Eye (tissue), 1 donor: ENCODE measurements at regions not wholly inside any gene's neighbourhood (a gene's known extent, or its start where the extent isn't known, plus 50 kb on each side); places are given as distances from the start of the nearest gene placed in this dataset.
A peak's percentile ranks its signal among the peaks of the same experiment; 100 is the strongest.
"Not testable (repeated sequence)": the region's sequence is repeated elsewhere in the genome, so short reads cannot be mapped to it uniquely, and the experiment has no call there.

Experiments used
- DNase-seq: peaks from one replicate; pipeline ENCODE4 v3.0.0-alpha.2; 2015

- DNase-seq, result no peak
These were observed 51.5 kb downstream of the CRPPA start for GRCh38 chr7:16369855-16370254.

- DNase-seq, result not testable (repeated sequence)
These were observed 52.0 kb downstream of the CRPPA start for GRCh38 chr7:16369309-16369708.

- DNase-seq, result no peak
These were observed 52.5 kb downstream of the CRPPA start for GRCh38 chr7:16368885-16369284.

GRCh38 chr7:16367115-16367514, 54.2 kb downstream of the CRPPA start:
- DNase-seq, result no peak

- no peak for DNase-seq
These were observed 55.4 kb downstream of the CRPPA start for GRCh38 chr7:16365952-16366351.

GRCh38 chr7:16365177-16365576, 56.2 kb downstream of the CRPPA start:
- DNase-seq, result no peak

GRCh38 chr7:16359216-16359615, 62.1 kb downstream of the CRPPA start:
- DNase-seq, result no peak

GRCh38 chr7:16357921-16358320, 63.4 kb downstream of the CRPPA start:
- DNase-seq, result no peak

GRCh38 chr7:16357474-16357873, 63.9 kb downstream of the CRPPA start:
- no peak for DNase-seq

GRCh38 chr7:16356301-16356958, 64.9 kb downstream of the CRPPA start:
- DNase-seq, result peak; percentile 22

- DNase-seq, result no peak
These were observed 66.8 kb downstream of the CRPPA start for GRCh38 chr7:16354573-16354972.

- no peak for DNase-seq
These were observed 68.1 kb downstream of the CRPPA start for GRCh38 chr7:16353226-16353625.

GRCh38 chr7:16350634-16351033, 70.7 kb downstream of the CRPPA start:
- no peak for DNase-seq

- peak; percentile 10 for DNase-seq
These were observed 73.1 kb downstream of the CRPPA start for GRCh38 chr7:16348251-16348650.

GRCh38 chr7:16347827-16348192, 73.5 kb downstream of the CRPPA start:
- DNase-seq, result no peak

- no peak for DNase-seq
These were observed 74.1 kb downstream of the CRPPA start for GRCh38 chr7:16347066-16347826.

- DNase-seq, result peak; percentile 55
These were observed 75.1 kb downstream of the CRPPA start for GRCh38 chr7:16345979-16346958.

GRCh38 chr7:16344927-16345326, 76.4 kb downstream of the CRPPA start:
- no peak for DNase-seq

GRCh38 chr7:16343612-16344011, 77.7 kb downstream of the CRPPA start:
- DNase-seq, result no peak

- no peak for DNase-seq
These were observed 83.3 kb downstream of the CRPPA start for GRCh38 chr7:16338065-16338464.

GRCh38 chr7:16326106-16326505, 95.2 kb downstream of the CRPPA start:
- DNase-seq, result no peak

- DNase-seq, result no peak
These were observed 98.0 kb downstream of the CRPPA start for GRCh38 chr7:16323313-16323712.

- no peak for DNase-seq
These were observed 101.2 kb downstream of the CRPPA start for GRCh38 chr7:16320099-16320660.
